ENCODE measurements at regions not wholly inside any gene's neighbourhood (a gene's known extent, or its start where the extent isn't known, plus 50 kb on each side); places are given as distances from the start of the nearest gene placed in this dataset.

- no peak for TF ChIP-seq PAF1 (CRISPR knock-in tag; IDR thresholded peaks at IDR 0.05)
- in situ Hi-C loops (cut with HindIII; ENCODE audit: extremely low pct_ligation_motif_present, low pct_unique_long_range_greater_than_20kb) = no loop called here
- H4K20me1 ChIP-seq (ENCODE audit: insufficient read depth, low read length) = no peaks in the 10 kb centered on the region
- no peak overlapping the region for H3K4me2 ChIP-seq (ENCODE audit: low read depth, low read length)
- DNase-seq (ENCODE audit: low spot score) (no peak), ATAC-seq (no peak), FAIRE-seq (no peak)
- H3K27me3 ChIP-seq (ENCODE audit: control insufficient read depth in 1 of 2, insufficient read depth in 2 of 2, low read length in 2 of 2) = no peaks in the 10 kb centered on the region
- BruUV-seq (replicated peaks) = no TSS peak
- H3K4me3 ChIP-seq (replicated peaks in 1 of 3; ENCODE audit: insufficient read depth in 1 of 3, low read depth in 2 of 3, low read length in 3 of 3) = no peak overlapping the region
- POLR2A ChIA-PET = no interaction called here
- H3K9me3 ChIP-seq (ENCODE audit: low read length) = no peaks in the 10 kb centered on the region
- H3K4me1 ChIP-seq (ENCODE audit: insufficient read depth, low read length) = no peaks in the 10 kb centered on the region
- CTCF ChIA-PET (ENCODE audit: low intra/inter-chr PET ratio, low total read pairs) = no interaction called here
- H3K79me2 ChIP-seq (ENCODE audit: insufficient read depth, low read length) = no peaks in the 10 kb centered on the region
- intact Hi-C loops (cut with micrococcal nuclease; ENCODE audit: unreplicated experiment) = no loop called here
- no peak overlapping the region for H2AFZ ChIP-seq (ENCODE audit: low read length)
- H3K36me3 ChIP-seq (replicated peaks in 1 of 2; ENCODE audit: control insufficient read depth in 1 of 2, insufficient read depth in 2 of 2, low read length in 2 of 2) = no peaks in the 10 kb centered on the region
- H3K9ac ChIP-seq (ENCODE audit: insufficient read depth, low read depth, low read length) = no peak overlapping the region
- WGBS (ENCODE audit: low lambda C conversion rate) = 6% methylated on average over 2 of the region's 2 CpGs
- no peak overlapping the region for H3K27ac ChIP-seq (ENCODE audit: extremely low read length, insufficient read depth, low read length)
Observed at GRCh38 chr3:89586256-89586655, 478.8 kb downstream of the EPHA3 start.

GRCh38 chr3:89586676-89587075 lies 479.3 kb downstream of the EPHA3 start:
- BruUV-seq (replicated peaks) = no TSS peak
- POLR2A ChIA-PET = no interaction called here
- Histone ChIP-seq H3K9ac (ENCODE audit: insufficient read depth, low read depth, low read length) (no peak overlapping the region), H4K20me1 (ENCODE audit: insufficient read depth, low read length) (no peaks in the 10 kb centered on the region), H3K4me1 (ENCODE audit: insufficient read depth, low read length) (no peaks in the 10 kb centered on the region), H3K4me2 (ENCODE audit: low read depth, low read length) (no peak overlapping the region), H3K36me3 (replicated peaks in 1 of 2; ENCODE audit: control insufficient read depth in 1 of 2, insufficient read depth in 2 of 2, low read length in 2 of 2) (no peaks in the 10 kb centered on the region), H2AFZ (ENCODE audit: low read length) (no peak overlapping the region), H3K9me3 (ENCODE audit: low read length) (no peaks in the 10 kb centered on the region), H3K4me3 (replicated peaks in 1 of 3; ENCODE audit: insufficient read depth in 1 of 3, low read depth in 2 of 3, low read length in 3 of 3) (no peak overlapping the region), H3K27me3 (ENCODE audit: control insufficient read depth in 1 of 2, insufficient read depth in 2 of 2, low read length in 2 of 2) (no peaks in the 10 kb centered on the region), H3K27ac (ENCODE audit: extremely low read length, insufficient read depth, low read length) (no peak overlapping the region), H3K79me2 (ENCODE audit: insufficient read depth, low read length) (no peaks in the 10 kb centered on the region)
- no peak for FAIRE-seq
- DNase-seq (ENCODE audit: low spot score) = no peak
- in situ Hi-C loops (cut with HindIII; ENCODE audit: extremely low pct_ligation_motif_present, low pct_unique_long_range_greater_than_20kb) (no loop called here), intact Hi-C loops (cut with micrococcal nuclease; ENCODE audit: unreplicated experiment) (no loop called here)
- CTCF ChIA-PET (ENCODE audit: low intra/inter-chr PET ratio, low total read pairs) = no interaction called here
- ATAC-seq = no peak
- 0% methylated on average over 1 of the region's 1 CpG for WGBS (ENCODE audit: low lambda C conversion rate)
- TF ChIP-seq IRF9 (CRISPR knock-in tag; IDR thresholded peaks at IDR 0.05; ENCODE audit: borderline replicate concordance) (no peak), GFI1 (CRISPR knock-in tag; IDR thresholded peaks at IDR 0.05; ENCODE audit: borderline replicate concordance) (no peak), RBM39 (IDR thresholded peaks at IDR 0.05; ENCODE audit: low read depth, low read length, poor library complexity, severe bottlenecking) (no peak), PAWR (CRISPR knock-in tag; IDR thresholded peaks at IDR 0.05; ENCODE audit: borderline replicate concordance) (no peak), CEBPG (CRISPR knock-in tag; IDR thresholded peaks at IDR 0.05) (no peak), SNAPC2 (CRISPR knock-in tag; IDR thresholded peaks at IDR 0.05) (no peak), ZNF280B (CRISPR knock-in tag; IDR thresholded peaks at IDR 0.05; ENCODE audit: borderline replicate concordance) (no peak), ZNF354B (CRISPR knock-in tag; IDR thresholded peaks at IDR 0.05) (no peak), XBP1 (CRISPR knock-in tag; IDR thresholded peaks at IDR 0.05) (no peak), DNMT3B (CRISPR knock-in tag; conservative IDR thresholded peaks at IDR 0.05) (no peak), JUND (CRISPR knock-in tag; IDR thresholded peaks at IDR 0.05) (no peak), KDM4B (CRISPR knock-in tag; IDR thresholded peaks at IDR 0.05) (no peak), ZNF564 (CRISPR knock-in tag; IDR thresholded peaks at IDR 0.05) (no peak), ESRRA (CRISPR knock-in tag; IDR thresholded peaks at IDR 0.05; ENCODE audit: low read depth) (no peak), ATRX (CRISPR knock-in tag; IDR thresholded peaks at IDR 0.05; ENCODE audit: borderline replicate concordance) (no peak), FOXP4 (CRISPR knock-in tag; IDR thresholded peaks at IDR 0.05) (no peak)

Data from HepG2 (cell line).